Retina (tissue), 1 donor: ENCODE measurements at regions not wholly inside any gene's neighbourhood (a gene's known extent, or its start where the extent isn't known, plus 50 kb on each side); places are given as distances from the start of the nearest gene placed in this dataset.
A peak's percentile ranks its signal among the peaks of the same experiment; 100 is the strongest.
"Not testable (repeated sequence)": the region's sequence is repeated elsewhere in the genome, so short reads cannot be mapped to it uniquely, and the experiment has no call there.

ENCODE experiments used
- DNase-seq: peaks from one replicate; pipeline ENCODE4 v3.0.0-alpha.2; 2016

- no peak for DNase-seq
Measured at GRCh38 chr14:48703728-48704467, 882.3 kb downstream of the RPS29 start.

DNA sequence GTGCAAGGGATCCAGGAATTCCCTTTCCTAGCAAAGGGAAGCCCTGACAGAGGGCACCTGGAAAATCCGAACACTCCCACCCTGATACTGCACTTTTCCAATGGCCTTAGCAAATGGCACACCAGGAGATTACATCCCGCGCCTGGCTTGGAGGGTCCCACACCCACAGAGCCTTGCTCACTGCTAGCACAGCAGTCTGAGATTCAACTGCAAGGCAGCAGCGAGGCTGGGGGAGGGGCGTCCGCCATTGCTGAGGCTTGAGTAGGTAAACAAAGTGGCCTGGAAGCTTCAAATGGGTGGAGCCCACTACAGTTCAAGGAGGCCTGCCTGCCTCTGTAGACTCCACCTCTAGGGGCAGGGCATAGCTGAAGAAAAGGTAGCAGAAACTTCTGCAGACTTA is 888.8 kb downstream of the RPS29 start:
- not testable (repeated sequence) for DNase-seq

- no peak for DNase-seq
Measured at GRCh38 chr14:48693793-48694192, 892.4 kb downstream of the RPS29 start.

DNA sequence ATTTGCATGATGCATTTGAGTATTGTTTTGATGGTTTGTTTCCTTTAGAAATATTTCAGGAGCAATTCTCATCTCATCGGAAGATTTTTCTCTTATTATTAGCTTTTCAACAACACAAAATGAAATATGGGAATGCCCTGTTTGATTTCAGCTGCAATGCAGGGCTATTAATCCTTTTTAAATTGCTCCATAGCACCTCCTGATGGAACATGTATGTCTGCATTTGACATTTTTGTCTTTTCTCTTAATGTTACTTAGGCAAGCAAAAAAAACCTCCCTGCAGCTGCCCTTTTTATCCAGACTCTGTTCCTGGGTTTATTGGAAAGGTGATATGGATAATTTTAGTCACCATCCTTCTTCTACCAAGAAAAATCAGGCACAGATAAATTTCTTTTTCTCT is 895.8 kb downstream of the RPS29 start:
- DNase-seq: no peak

GRCh38 chr14:48686650-48687049 is 899.5 kb downstream of the RPS29 start:
- no peak for DNase-seq

- DNase-seq: no peak
Measured at GRCh38 chr14:48672506-48672905, 913.7 kb downstream of the RPS29 start.

DNA sequence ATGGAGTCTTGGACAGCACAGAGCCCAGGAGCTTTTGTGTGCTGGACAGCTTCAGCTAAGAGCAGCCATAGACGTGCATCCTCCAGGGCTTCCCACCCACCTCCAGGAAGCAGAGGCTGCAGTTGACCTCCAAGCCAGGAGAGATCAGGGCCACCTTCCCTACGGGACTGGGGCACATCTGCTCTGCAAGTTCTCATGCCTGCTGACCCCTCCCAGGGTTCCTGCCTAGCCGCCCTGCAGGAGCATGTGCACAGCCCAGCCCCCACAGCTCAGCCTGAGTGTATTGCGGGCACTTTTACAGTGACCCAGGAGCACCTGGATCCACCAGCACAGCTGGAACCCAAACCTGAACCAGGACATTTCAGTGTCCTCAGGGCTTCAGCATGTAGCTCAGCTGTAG is 915.2 kb downstream of the RPS29 start:
- no peak for DNase-seq

DNA sequence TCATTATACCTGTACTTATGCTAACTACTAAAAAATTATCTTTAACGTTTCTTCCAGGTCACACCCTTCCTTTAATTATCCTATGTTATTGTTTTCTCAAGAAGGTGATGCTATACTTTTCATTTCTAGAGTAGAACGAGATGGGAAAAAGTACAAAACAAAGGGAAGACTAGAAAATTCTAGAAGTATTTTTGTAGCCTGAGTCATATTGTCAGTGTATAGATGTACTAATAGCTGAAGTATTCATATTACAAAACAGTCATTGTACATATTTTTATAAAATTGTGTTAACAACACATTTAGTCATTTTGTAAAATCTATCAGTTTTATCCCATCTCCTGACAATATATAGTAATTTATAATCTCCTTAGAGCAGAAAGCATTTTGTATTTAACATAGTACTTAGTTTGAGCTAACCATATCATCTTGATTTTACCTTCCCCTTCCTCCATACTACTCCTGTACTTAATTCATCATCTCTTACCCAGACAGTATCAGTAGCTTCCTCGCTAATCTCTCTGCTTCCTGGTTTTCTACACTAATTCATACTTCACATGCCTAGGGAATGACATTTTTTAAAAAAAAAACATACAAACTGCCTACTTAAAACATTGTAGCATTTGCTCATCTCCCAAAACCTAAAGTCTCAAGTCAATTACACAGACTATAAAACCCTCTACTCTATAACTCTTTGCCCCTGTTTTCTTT is 920.9 kb downstream of the RPS29 start:
- DNase-seq: no peak

- no peak for DNase-seq
Measured at GRCh38 chr14:48643241-48643640, 942.9 kb downstream of the RPS29 start.

DNA sequence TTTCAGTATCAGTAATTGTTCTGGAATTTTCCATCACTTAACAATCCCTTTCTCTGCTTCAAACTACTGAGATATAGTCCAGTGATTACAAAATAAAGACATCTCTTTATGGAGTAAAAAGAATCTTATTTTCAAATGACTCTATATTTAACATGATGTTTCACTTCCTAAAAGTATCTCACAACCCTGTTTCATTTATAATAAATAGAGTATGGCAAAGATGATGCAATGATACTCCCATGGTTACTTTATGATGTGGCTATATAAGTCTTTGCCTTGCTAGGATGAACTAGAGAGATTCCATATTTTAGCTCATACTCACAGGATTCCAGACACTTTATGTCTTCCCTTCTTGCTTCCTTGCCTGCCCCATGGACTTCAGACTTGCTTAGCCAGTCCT is 953.5 kb upstream of the MDGA2 start:
- DNase-seq: no peak

DNA sequence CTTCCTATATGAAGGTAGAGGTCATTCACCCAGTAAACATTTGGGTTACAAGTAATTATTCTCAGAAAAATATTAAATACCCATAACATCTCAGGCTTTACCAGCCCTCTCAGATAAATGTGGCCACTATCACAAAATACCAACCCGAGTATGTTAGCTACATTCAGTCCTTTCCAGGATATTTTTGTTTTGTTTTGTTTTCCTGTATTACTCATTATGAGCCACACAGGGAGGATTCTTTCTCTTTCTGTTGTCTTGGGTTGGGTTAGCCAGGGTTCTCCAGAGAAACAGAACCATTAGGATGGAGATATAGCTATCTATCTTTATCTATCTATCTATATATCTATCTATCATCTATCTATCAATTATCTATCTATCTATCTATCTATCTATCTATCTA is 947.6 kb upstream of the MDGA2 start:
- DNase-seq: no peak

- no peak for DNase-seq
Measured at GRCh38 chr14:48618057-48618456, 942.7 kb upstream of the MDGA2 start.

- DNase-seq: peak; percentile 16
Measured at GRCh38 chr14:48616931-48617330, 941.5 kb upstream of the MDGA2 start.

DNA sequence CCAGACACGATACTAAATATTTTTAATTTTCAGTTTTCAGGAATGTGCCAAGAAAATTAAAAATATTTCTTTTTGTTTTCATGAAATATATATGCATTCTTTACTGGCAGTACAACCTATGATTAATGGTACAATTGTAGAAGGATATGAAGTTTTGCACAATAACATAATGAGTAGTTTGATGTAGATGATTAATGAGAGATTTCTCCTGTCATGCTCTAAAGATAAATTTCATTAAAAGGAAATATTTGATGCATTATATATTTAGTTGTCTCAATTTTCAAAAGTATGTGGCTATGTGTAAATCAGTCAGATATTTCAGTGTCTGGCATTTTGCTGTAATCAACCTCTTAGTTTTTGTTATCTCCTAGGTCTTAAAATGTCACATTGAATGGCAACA is 940.2 kb upstream of the MDGA2 start:
- DNase-seq: no peak

DNA sequence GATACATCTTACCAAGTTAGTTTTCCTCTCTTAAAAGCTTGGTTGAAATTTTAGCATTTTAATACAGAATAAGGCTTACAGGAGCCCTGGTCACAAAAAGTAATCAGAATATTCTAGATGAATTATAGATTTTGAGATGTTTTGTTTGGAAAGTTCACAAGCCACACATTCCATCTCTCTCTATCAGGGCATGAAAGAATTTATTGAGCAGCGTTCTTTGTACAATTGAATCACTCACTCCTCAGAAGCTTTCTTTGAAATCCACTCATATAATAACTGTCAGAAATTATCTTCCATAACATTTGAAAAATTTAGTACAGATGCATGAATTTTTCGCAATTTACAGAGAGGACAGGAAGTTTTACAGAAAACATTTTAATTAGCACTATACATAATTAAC is 938.6 kb upstream of the MDGA2 start:
- no peak for DNase-seq

- not testable (repeated sequence) for DNase-seq
Measured at GRCh38 chr14:48606960-48607359, 931.6 kb upstream of the MDGA2 start.

DNA sequence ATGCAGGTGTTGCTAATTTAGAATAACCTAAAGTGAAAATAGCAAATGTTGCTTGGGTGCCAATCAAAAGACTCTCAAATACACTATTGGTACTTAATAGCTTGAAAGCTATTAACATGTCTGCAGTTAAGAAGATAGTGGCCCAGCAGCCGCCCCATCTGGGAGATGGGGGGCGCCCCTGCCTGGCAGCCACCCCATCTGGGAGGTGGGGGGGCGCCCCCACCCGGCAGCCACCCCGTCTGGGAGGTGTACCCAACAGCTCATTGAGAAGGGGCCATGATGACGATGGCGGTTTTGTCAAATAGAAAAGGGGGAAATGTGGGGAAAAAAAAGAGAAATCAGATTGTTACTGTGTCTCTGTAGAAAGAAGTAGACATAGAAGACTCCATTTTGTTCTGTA is 923.1 kb upstream of the MDGA2 start:
- DNase-seq: no peak

GRCh38 chr14:48586099-48586498 is 910.7 kb upstream of the MDGA2 start:
- no peak for DNase-seq

DNA sequence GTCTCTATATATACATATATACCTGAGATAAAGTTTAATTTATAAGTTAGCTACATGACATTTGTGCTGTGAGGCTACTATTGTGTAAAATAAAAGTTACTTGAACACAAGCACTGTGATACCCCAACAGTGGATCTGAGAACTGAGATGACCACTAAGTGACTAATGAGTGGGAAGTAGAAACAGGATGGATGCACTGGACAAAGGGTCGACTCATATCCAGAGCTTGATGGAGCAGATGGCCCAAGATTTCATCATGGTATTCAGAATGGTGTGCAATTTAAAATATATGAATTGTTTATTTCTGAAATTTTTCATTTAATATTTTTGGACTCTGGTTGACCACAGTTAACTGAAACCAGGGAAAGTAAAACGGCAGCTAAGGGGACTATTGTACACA is 908.6 kb upstream of the MDGA2 start:
- DNase-seq: no peak

- DNase-seq: no peak
Measured at GRCh38 chr14:48582938-48583337, 907.5 kb upstream of the MDGA2 start.

DNA sequence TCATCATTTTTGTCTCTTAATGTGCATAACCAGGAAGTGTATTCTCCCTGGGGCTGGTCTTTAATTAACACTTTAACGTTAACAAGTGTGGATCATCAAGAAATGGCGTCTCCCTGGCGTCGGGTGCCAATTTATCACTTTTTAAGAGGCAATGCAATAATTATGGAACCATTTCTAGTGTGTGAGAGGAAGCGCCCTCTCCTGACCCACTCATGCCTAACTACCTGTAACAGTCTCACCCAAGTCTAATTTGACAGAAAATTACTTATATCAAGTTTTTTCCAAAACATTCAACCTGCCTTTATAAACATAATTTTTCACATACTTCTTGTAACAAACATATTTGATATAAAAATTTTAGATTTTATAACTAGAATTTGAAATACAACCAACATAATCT is 905.3 kb upstream of the MDGA2 start:
- no peak for DNase-seq

DNA sequence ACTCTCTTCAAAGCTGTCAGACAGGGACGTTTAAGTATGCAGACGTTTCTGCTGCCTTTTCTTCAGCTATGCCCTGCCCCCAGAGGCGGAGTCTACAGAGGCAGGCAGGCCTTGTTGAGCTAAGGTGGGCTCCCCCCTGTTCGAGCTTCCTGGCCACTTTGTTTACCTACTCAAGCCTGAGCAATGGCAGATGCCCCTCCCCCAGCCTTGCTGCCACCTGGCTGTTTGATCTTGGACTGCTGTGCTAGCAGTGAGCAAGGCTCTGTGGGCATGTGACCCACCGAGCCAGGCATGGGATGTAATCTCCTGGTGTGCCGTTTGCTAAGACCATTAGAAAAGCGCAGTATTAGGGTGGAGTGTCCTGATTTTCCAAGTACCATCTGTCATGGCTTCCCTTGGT is 900.4 kb upstream of the MDGA2 start:
- DNase-seq: no peak

GRCh38 chr14:48568688-48569087 is 893.3 kb upstream of the MDGA2 start:
- no peak for DNase-seq

- no peak for DNase-seq
Measured at GRCh38 chr14:48568252-48568651, 892.8 kb upstream of the MDGA2 start.

DNA sequence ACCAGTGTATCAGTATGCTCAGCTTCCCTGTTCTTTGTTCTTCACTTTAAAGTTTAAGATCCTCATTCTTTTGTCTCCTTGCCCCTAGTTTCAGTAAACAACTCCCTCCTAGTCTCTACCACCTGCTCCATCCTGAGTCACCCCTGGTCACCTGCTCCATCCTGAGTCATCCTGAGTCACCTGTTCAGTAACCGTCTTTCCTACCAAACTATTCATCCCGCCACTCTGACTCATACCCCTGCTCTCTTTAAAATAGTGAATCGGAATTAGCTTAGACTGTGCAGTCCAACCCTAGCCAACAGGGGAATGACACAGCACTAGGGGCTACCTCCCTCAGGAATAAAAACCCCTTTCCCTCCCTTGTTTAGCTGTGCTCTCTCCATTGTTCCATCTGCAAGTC is 888.1 kb upstream of the MDGA2 start:
- no peak for DNase-seq
